ENCODE measurements at regions not wholly inside any gene's neighbourhood (a gene's known extent, or its start where the extent isn't known, plus 50 kb on each side); places are given as distances from the start of the nearest gene placed in this dataset.
"Not testable (repeated sequence)": the region's sequence is repeated elsewhere in the genome, so short reads cannot be mapped to it uniquely, and the experiment has no call there.

DNA sequence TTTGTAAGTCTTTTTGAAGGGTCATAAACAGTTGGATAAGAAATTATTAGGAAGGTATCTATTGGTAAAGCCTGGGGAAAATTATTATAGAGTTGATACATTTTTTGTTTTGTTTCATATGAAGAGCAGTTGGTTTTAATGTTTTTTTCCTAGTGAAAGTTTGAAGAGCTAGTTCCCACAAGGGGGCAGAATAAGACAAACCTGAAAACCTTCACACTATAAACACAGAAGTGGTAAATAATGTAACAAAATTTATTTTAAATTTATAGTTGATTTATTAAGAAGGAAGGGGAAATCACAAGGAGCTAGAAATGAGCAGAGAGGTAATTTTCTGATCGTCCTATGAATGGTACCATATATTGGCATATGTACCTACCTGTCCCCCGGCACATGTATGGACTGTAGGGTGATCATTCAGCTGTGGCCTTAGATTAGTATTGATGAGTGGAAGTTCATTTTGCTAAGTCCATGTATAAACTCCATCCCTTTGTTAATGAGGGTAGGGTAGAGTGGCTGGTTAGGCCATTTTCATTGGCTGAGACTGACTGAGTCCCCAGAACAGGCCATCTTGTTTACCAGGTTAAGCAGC, 116.3 kb downstream of the TANC2 start:
- no peak for DNase-seq

- no peak for DNase-seq
Measured at GRCh38 chr17:63082952-63083351, 116.9 kb downstream of the TANC2 start.

- no peak for DNase-seq
Measured at GRCh38 chr17:63086483-63087185, 120.6 kb downstream of the TANC2 start.

GRCh38 chr17:63090358-63091114, 124.5 kb downstream of the TANC2 start:
- DNase-seq = not testable (repeated sequence)

GRCh38 chr17:63091909-63092308, 125.9 kb downstream of the TANC2 start:
- not testable (repeated sequence) for DNase-seq

GRCh38 chr17:63094631-63095030, 128.6 kb downstream of the TANC2 start:
- no peak for DNase-seq

DNA sequence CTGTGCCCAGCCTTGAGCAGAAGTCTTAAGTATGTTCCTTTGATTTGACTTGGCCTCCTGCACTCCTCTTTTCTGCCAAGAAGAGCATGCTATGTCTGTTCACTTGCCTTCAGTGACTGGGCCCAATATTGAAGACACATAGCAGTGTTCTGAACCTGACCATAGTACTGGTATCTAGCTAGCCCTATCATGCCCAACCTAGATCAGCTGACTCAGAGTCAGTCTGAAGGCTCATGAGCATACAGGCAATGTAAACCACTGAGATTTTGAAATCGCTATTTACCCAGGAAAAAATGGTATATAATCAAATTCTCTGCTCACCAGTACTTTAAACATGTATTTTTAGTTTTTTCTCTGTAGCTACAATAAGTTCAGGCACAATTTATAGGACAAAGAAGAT, 129.4 kb downstream of the TANC2 start:
- no peak for DNase-seq

DNA sequence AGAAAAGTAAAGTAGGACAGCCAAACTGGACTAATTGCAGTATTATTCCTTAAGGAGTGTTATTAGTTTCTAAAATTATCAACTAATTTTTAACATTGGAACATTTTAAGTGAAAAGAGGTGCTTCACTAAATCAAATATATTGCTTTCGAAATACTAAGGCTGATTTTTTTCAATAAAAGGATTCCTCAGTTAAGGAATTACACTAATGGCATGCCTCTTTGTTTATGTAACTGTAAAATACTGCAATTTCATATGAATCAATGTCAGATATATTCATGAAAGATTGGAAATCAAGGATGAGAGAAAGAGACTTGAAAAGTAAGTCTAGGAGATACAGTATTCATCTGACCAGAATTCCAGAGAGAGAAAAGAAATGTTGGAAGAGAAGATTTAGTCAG, 129.8 kb downstream of the TANC2 start:
- DNase-seq = no peak

DNA sequence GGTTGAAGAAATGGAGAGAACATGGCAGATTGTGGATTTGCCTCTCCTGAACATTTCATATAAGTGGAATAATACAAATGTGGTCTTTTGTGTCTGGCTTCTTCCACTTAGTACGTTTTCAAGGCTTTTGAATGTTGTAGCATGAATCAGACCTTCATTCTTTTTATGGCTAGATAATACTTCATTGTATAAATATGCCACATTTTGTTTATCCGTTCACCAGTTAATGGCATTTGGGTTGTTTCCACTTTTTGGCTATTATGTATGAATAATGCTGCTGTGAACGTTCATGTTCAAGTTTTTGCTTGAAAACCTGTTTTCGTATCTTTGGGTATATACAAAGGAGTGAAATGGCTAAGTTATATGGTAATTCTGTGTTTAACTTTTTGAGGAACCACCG, 130.4 kb downstream of the TANC2 start:
- DNase-seq = no peak

- no peak for DNase-seq
Measured at GRCh38 chr17:63099425-63099824, 133.4 kb downstream of the TANC2 start.

DNA sequence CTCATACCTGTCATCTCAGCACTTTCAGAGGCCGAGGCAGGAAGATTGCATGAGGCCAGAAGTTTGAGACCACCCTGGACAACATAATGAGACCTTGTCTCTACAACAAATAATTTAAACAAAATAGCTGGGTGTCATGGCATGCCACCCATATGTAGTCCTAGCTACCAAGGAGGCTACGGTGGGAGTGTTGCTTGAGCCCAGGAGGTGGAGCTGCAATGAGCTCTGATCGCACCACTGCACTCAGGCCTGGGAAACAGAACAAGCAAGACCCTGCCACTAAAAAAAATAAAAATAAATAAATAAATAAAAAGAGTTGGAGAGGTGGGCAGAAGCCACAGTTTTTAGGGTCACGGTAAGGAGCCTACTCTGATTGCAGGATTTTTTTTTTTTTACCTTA, 136.0 kb downstream of the TANC2 start:
- DNase-seq = no peak

- DNase-seq = no peak
Measured at GRCh38 chr17:63106050-63106449, 140.0 kb downstream of the TANC2 start.

GRCh38 chr17:63109661-63110060, 143.6 kb downstream of the TANC2 start:
- no peak for DNase-seq

DNA sequence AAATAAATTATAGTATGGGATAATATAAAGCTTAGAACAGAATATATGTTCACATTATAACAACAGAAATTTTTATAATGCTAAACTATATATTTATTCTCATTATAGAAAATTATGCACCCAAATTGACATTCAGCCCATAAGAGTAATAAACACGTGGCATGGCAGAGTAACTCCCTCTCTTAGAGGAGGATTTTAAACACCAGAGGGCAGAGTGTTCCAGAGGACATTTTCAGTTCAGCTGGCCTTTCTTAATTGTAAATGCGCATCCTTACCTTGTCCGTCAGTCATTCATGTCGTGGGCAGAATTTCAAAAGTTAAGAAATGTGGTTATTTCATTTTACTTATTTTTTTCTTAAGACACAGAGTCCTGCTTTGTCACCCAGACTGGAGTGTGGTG, 147.1 kb downstream of the TANC2 start:
- DNase-seq = no peak

DNA sequence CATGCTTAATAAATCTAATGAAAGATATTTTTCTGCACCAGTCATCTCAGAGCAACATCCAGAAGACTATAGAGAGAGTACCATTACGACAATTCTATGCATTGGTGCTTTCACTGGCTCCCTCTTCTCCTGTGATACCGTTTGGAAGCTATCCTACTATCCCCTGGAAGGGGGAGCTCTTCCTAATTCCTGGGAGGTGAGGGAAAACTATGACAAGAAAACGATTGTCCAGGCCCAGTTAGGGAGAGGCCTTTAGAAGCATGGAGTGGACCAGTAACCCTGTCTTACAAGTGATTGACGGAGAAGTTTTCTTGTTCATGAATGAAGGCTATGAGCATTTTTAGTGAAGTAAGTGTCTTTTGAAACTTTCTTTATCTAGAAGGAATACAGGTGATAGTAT, 150.2 kb downstream of the TANC2 start:
- no peak for DNase-seq

- no peak for DNase-seq
Measured at GRCh38 chr17:63116967-63117830, 151.2 kb downstream of the TANC2 start.

GRCh38 chr17:63120406-63120805, 154.4 kb downstream of the TANC2 start:
- no peak for DNase-seq

GRCh38 chr17:63124536-63124935, 158.5 kb downstream of the TANC2 start:
- no peak for DNase-seq

DNA sequence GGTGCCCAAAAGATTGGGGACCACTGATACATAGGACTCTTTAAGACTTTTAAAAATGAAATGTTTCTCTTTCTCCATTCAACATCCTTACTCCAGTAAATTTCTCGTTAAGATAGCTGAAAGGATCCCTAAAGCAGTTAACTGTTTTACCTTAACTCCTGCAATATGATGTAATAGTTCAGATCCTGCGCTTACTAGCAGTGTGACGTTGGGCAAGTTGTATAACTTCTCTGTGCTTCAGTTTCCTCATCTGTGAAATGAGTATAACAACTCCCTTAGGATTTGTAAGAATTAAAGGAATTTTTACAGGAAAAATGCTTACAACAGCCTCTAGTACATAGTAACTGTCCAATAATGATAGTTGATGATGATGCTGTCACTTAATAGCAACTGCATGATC, 158.9 kb downstream of the TANC2 start:
- no peak for DNase-seq

DNA sequence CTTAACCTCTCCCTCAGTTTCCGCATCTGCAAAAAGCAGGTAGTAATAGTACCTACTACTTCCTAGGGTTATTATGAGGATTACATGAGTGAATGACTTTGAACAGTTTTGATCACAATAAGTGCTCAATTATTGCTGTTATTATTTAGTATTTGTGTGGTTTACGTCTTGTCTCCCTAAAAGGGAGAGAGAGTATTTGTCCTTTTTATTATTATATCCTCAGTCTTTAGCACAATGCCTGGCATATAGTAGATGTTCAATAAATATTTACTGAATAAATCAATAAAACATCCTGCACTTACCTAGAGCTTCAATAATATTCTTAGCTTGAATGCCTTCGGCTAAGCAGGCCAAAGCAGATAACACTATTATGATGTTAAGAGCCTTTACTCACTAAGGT, 160.0 kb downstream of the TANC2 start:
- no peak for DNase-seq

DNA sequence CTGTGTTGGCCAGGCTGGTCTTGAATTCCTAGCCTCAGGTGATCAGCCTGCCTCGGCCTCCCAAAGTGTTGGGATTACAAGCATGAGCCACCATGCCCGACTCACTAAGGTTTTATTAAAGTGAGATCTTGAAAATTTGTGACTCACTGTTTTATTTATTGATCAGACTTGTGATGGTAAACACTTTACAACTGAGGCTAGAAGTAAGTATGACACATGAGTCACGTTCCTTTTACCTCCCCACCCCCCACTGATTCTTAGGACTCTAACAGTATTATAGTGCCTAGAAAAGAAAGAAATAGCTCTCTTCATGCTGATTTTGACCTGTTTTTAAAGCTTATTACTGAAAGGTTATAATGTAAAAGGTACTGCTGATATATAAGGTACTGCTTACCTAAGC, 160.6 kb downstream of the TANC2 start:
- DNase-seq = no peak

- no peak for DNase-seq
Measured at GRCh38 chr17:63132459-63132911, 166.4 kb downstream of the TANC2 start.

- no peak for DNase-seq
Measured at GRCh38 chr17:63133491-63133890, 167.5 kb downstream of the TANC2 start.

Data from SHP77 (cell line).